ENCODE measurements at regions not wholly inside any gene's neighbourhood (a gene's known extent, or its start where the extent isn't known, plus 50 kb on each side); places are given as distances from the start of the nearest gene placed in this dataset.

- Histone ChIP-seq H4K20me1 (ENCODE audit: control insufficient read depth, extremely low read depth, insufficient read depth, low read length) (no peaks in the 10 kb centered on the region), H3K9ac (ENCODE audit: control insufficient read depth, extremely low read depth, insufficient read depth, low read length) (no peak overlapping the region), H3K4me1 (ENCODE audit: control insufficient read depth, extremely low read depth, insufficient read depth, low read length) (peaks cover 12% of the 10 kb centered on the region), H3K27me3 (ENCODE audit: control insufficient read depth, extremely low read depth, insufficient read depth, low read length) (no peaks in the 10 kb centered on the region), H3K4me3 (ENCODE audit: control insufficient read depth in 2 of 3, extremely low read depth in 1 of 3, insufficient read depth in 2 of 3, low read depth in 1 of 3, low read length in 3 of 3) (no peak overlapping the region), H3K36me3 (ENCODE audit: control insufficient read depth in 2 of 2, extremely low read depth in 1 of 2, insufficient read depth in 2 of 2, low read length in 2 of 2) (no peaks in the 10 kb centered on the region), H3K9me3 (ENCODE audit: control insufficient read depth, low read depth, low read length) (no peaks in the 10 kb centered on the region), H3K4me2 (ENCODE audit: control insufficient read depth, extremely low read depth, insufficient read depth, low read depth, low read length) (no peak overlapping the region), H3K27ac (ENCODE audit: control insufficient read depth, insufficient read depth, low read length) (no peak overlapping the region), H3K79me2 (ENCODE audit: control insufficient read depth, insufficient read depth, low read length) (no peaks in the 10 kb centered on the region), H2AFZ (ENCODE audit: control insufficient read depth, low read length) (no peak overlapping the region), H3K9me1 (ENCODE audit: control insufficient read depth, extremely low read depth, insufficient read depth, low read length) (no peaks in the 10 kb centered on the region)
- TF ChIP-seq EZH2 (IDR thresholded peaks at IDR 0.05; ENCODE audit: low read length) = no peak
- TF ChIP-seq, protein P1, sequence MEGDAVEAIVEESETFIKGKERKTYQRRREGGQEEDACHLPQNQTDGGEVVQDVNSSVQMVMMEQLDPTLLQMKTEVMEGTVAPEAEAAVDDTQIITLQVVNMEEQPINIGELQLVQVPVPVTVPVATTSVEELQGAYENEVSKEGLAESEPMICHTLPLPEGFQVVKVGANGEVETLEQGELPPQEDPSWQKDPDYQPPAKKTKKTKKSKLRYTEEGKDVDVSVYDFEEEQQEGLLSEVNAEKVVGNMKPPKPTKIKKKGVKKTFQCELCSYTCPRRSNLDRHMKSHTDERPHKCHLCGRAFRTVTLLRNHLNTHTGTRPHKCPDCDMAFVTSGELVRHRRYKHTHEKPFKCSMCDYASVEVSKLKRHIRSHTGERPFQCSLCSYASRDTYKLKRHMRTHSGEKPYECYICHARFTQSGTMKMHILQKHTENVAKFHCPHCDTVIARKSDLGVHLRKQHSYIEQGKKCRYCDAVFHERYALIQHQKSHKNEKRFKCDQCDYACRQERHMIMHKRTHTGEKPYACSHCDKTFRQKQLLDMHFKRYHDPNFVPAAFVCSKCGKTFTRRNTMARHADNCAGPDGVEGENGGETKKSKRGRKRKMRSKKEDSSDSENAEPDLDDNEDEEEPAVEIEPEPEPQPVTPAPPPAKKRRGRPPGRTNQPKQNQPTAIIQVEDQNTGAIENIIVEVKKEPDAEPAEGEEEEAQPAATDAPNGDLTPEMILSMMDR (optimal IDR thresholded peaks at IDR 0.05 in 1 of 3, IDR thresholded peaks at IDR 0.05 in 1 of 3, conservative IDR thresholded peaks at IDR 0.05 in 1 of 3; ENCODE audit: extremely low read depth in 1 of 3, insufficient read depth in 2 of 3, low read length in 3 of 3) = no peak
- DNase-seq (ENCODE audit: low read depth, low spot score) (no peak), FAIRE-seq (no peak)
- dilution Hi-C loops (cut with MboI; ENCODE audit: extremely low pct_ligation_motif_present, low sequenced_read_pairs) = no loop called here
Measured at GRCh38 chr3:43895573-43895972, 204.8 kb downstream of the ABHD5 start.

DNA sequence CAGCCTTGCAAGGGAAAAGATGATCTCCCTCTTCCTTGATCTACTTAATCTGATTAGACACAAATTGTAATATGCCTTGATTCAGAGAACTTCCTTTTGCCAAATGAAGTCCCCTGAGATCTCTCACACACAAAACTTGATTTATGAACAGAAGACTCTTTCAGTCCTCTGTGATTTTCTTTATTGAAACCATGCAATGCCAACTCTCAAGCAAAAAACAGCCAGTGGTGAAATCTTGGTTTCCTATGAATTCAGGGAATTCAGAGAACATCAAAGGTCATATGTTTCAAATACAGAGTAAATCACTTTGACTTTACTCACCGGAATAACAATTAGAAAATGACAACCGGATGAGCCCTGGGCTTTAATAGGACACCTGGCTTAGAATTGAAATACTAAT, 211.7 kb downstream of the ABHD5 start:
- TF ChIP-seq EZH2 (IDR thresholded peaks at IDR 0.05; ENCODE audit: low read length) = no peak
- TF ChIP-seq, protein P1 (optimal IDR thresholded peaks at IDR 0.05 in 1 of 3, IDR thresholded peaks at IDR 0.05 in 1 of 3, conservative IDR thresholded peaks at IDR 0.05 in 1 of 3; ENCODE audit: extremely low read depth in 1 of 3, insufficient read depth in 2 of 3, low read length in 3 of 3) = no peak
- Histone ChIP-seq H3K9ac (ENCODE audit: control insufficient read depth, extremely low read depth, insufficient read depth, low read length) (no peak overlapping the region), H3K4me1 (ENCODE audit: control insufficient read depth, extremely low read depth, insufficient read depth, low read length) (no peaks in the 10 kb centered on the region), H3K27ac (ENCODE audit: control insufficient read depth, insufficient read depth, low read length) (no peak overlapping the region), H3K9me3 (ENCODE audit: control insufficient read depth, low read depth, low read length) (no peaks in the 10 kb centered on the region), H3K36me3 (ENCODE audit: control insufficient read depth in 2 of 2, extremely low read depth in 1 of 2, insufficient read depth in 2 of 2, low read length in 2 of 2) (no peaks in the 10 kb centered on the region), H3K27me3 (ENCODE audit: control insufficient read depth, extremely low read depth, insufficient read depth, low read length) (no peaks in the 10 kb centered on the region), H2AFZ (ENCODE audit: control insufficient read depth, low read length) (no peak overlapping the region), H3K4me3 (ENCODE audit: control insufficient read depth in 2 of 3, extremely low read depth in 1 of 3, insufficient read depth in 2 of 3, low read depth in 1 of 3, low read length in 3 of 3) (no peak overlapping the region), H3K9me1 (ENCODE audit: control insufficient read depth, extremely low read depth, insufficient read depth, low read length) (no peaks in the 10 kb centered on the region), H3K4me2 (ENCODE audit: control insufficient read depth, extremely low read depth, insufficient read depth, low read depth, low read length) (no peak overlapping the region), H4K20me1 (ENCODE audit: control insufficient read depth, extremely low read depth, insufficient read depth, low read length) (no peaks in the 10 kb centered on the region), H3K79me2 (ENCODE audit: control insufficient read depth, insufficient read depth, low read length) (no peaks in the 10 kb centered on the region)
- dilution Hi-C loops (cut with MboI; ENCODE audit: extremely low pct_ligation_motif_present, low sequenced_read_pairs) = no loop called here
- no peak for DNase-seq (ENCODE audit: low read depth, low spot score)
- no peak for FAIRE-seq

All from keratinocyte (primary cell).